Liver (tissue), 8 donors: ENCODE measurements at regions not wholly inside any gene's neighbourhood (a gene's known extent, or its start where the extent isn't known, plus 50 kb on each side); places are given as distances from the start of the nearest gene placed in this dataset.

Source experiments
- DNase-seq: peaks from one replicate; pipeline ENCODE4 v3.0.0-alpha.2; 2017; ENCODE audit warnings: low spot score
- H3K27ac ChIP-seq, 2 donors: one replicate each; pipeline ENCODE4 v1.7.0; 2013; ENCODE audit warnings: inconsistent platforms in 2 of 2, low read length in 2 of 2, control low read depth in 1 of 2, low read depth in 1 of 2, mild to moderate bottlenecking in 1 of 2
- H3K27me3 ChIP-seq, 4 donors: one replicate each; pipeline versions ENCODE4 v1.6.1 to v1.7.0; 2013; ENCODE audit warnings: low read length in 3 of 4, inconsistent platforms in 1 of 4, mild to moderate bottlenecking in 1 of 4, moderate library complexity in 1 of 4; ENCODE audit not compliant: control insufficient read depth in 4 of 4, insufficient read depth in 4 of 4
- H3K36me3 ChIP-seq, 4 donors: one replicate each; pipeline versions ENCODE4 v1.6.1 to v1.7.0; 2013; ENCODE audit warnings: low read length in 3 of 4, mild to moderate bottlenecking in 3 of 4, low read depth in 1 of 4, moderate library complexity in 1 of 4; ENCODE audit not compliant: control insufficient read depth in 4 of 4, insufficient read depth in 3 of 4
- H3K4me1 ChIP-seq, 4 donors: one replicate each; pipeline versions ENCODE4 v1.6.1 to v1.7.0; 2013; ENCODE audit warnings: low read length in 3 of 4, mild to moderate bottlenecking in 3 of 4, moderate library complexity in 1 of 4; ENCODE audit not compliant: control insufficient read depth in 4 of 4, insufficient read depth in 4 of 4
- H3K4me3 ChIP-seq, 3 donors: one replicate each; pipeline versions ENCODE4 v1.6.1 to v1.7.0; 2013; ENCODE audit warnings: low read length in 3 of 3, control low read depth in 1 of 3, low read depth in 1 of 3, mild to moderate bottlenecking in 1 of 3
- H3K9ac ChIP-seq, 2 donors: one replicate each; pipeline ENCODE4 v1.7.0; 2013; ENCODE audit warnings: low read length in 2 of 2, mild to moderate bottlenecking in 2 of 2, moderate library complexity in 2 of 2, control low read depth in 1 of 2, low read depth in 1 of 2
- H3K9me3 ChIP-seq, 4 donors: one replicate each; pipeline versions ENCODE4 v1.6.1 to v1.7.0; 2013; ENCODE audit warnings: low read length in 3 of 4; ENCODE audit not compliant: control insufficient read depth in 4 of 4
- EGR1 ChIP-seq, 2 donors: IDR thresholded peaks; 2 replicates each; pipeline ENCODE4 v1.6.1; 2016 to 2018; ENCODE audit warnings: antibody characterized with exemption in 2 of 2, low read depth in 2 of 2
- FOXA1 ChIP-seq: IDR thresholded peaks from 2 replicates; pipeline ENCODE4 v1.6.1; 2016; ENCODE audit warnings: antibody characterized with exemption
- FOXA2 ChIP-seq: IDR thresholded peaks from 2 replicates; pipeline ENCODE4 v1.6.1; 2016; ENCODE audit warnings: antibody characterized with exemption
- GABPA ChIP-seq, 2 donors: IDR thresholded peaks in 1 of 2; conservative IDR thresholded peaks in 1 of 2; 2 replicates each; pipeline ENCODE4 v1.6.1; 2016; ENCODE audit warnings: antibody characterized with exemption in 2 of 2, mild to moderate bottlenecking in 1 of 2, moderate library complexity in 1 of 2
- HNF4A ChIP-seq, 2 donors: conservative IDR thresholded peaks; 2 replicates each; pipeline ENCODE4 v1.6.1; 2016; ENCODE audit warnings: antibody characterized with exemption in 2 of 2, mild to moderate bottlenecking in 2 of 2
- JUND ChIP-seq, 2 donors: IDR thresholded peaks; 2 replicates each; pipeline ENCODE4 v1.6.1; 2016; ENCODE audit warnings: antibody characterized with exemption in 2 of 2
- NR2F2 ChIP-seq: IDR thresholded peaks from 2 replicates; pipeline ENCODE4 v1.6.1; 2016; ENCODE audit warnings: antibody characterized with exemption
- RAD21 ChIP-seq, 2 donors: IDR thresholded peaks; 2 replicates each; pipeline ENCODE4 v1.6.1; 2016; ENCODE audit warnings: antibody characterized with exemption in 2 of 2, mild to moderate bottlenecking in 2 of 2
- RXRA ChIP-seq, 2 donors: IDR thresholded peaks; 2 replicates each; pipeline ENCODE4 v1.6.1; 2017 to 2018; ENCODE audit warnings: antibody characterized with exemption in 2 of 2, mild to moderate bottlenecking in 1 of 2
- SP1 ChIP-seq: IDR thresholded peaks from 2 replicates; pipeline ENCODE4 v1.6.1; 2018; ENCODE audit warnings: antibody characterized with exemption, mild to moderate bottlenecking
- TAF1 ChIP-seq: conservative IDR thresholded peaks from 2 replicates; pipeline ENCODE4 v1.6.1; 2016; ENCODE audit warnings: antibody characterized with exemption, mild to moderate bottlenecking
- YY1 ChIP-seq: IDR thresholded peaks from 2 replicates; pipeline ENCODE4 v1.6.1; 2016; ENCODE audit warnings: antibody characterized with exemption, mild to moderate bottlenecking
- WGBS: extraction: QIAGEN DNeasy Blood & Tissue Kit; methylation state at CpG from one replicate; pipeline ENCODE4 v1.1.7; 2013; 5-methylcytosine and 5-hydroxymethylcytosine counted together
- TF ChIP-seq, protein P1 (sequence below): IDR thresholded peaks from 2 replicates; pipeline ENCODE4 v1.6.1; 2016; ENCODE audit warnings: antibody characterized with exemption
- TF ChIP-seq, protein P2 (sequence below): IDR thresholded peaks from 2 replicates; pipeline ENCODE4 v1.6.1; 2016; ENCODE audit warnings: antibody characterized with exemption
- TF ChIP-seq, protein P3 (sequence below): IDR thresholded peaks from 2 replicates; pipeline ENCODE4 v1.6.1; 2016; ENCODE audit warnings: antibody characterized with exemption, mild to moderate bottlenecking
- TF ChIP-seq, protein P4 (sequence below): fragments of 150-350 bp; IDR thresholded peaks from 2 replicates; pipeline ENCODE4 v1.5.1; 2017; ENCODE audit warnings: improper control_type of control experiment, low read depth, low read length; ENCODE audit not compliant: missing input control
- donor health status: healthy.
- donor health status: healthy.
- donor health status: healthy.
- donor health status: healthy.
- donor health status: healthy.

DNA sequence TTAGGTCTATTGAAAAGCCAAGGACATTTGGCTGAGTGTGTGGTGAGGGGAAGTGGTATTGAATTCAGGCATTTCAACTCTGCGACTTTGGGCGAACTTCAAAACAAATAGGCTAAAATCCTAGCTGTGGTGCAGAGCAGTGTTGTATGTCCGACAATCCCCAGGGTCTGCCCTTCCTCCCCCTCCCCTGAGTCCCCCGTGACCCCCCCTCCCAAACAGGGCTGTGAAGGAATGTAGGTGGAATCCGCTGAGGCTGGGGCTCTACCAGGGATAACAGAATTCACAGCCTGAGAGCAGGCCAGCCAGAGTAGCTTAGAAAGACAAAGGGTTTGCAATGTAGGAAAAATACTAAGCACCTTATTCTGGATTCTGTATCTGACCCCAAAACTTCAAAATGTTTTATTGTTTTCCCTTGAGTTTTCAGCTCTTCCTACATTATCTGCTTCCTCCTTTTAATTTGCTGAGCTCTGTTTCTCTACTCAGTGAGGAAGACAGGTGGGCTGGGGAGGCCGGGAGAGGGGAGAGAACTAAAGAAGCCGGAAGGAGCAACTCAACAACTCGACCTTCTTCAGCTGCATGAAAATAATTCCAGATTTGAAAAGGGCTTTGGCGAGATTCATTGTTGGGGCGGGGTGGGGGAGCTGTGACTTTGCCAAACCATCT, 315.2 kb downstream of the BLID start:
- TF ChIP-seq GABPA (IDR thresholded peaks at IDR 0.05 in 1 of 2, conservative IDR thresholded peaks at IDR 0.05 in 1 of 2) (no peak), HNF4A (conservative IDR thresholded peaks at IDR 0.05) (no peak), NR2F2 (no peak), FOXA1 (no peak), EGR1 (IDR thresholded peaks at IDR 0.05; ENCODE audit: low read depth in 2 of 2) (no peak), RAD21 (IDR thresholded peaks at IDR 0.05) (no peak), YY1 (no peak), TAF1 (no peak), SP1 (no peak), RXRA (IDR thresholded peaks at IDR 0.05) (no peak), JUND (IDR thresholded peaks at IDR 0.05) (no peak)
- TF ChIP-seq, protein P1, sequence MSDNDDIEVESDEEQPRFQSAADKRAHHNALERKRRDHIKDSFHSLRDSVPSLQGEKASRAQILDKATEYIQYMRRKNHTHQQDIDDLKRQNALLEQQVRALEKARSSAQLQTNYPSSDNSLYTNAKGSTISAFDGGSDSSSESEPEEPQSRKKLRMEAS = no peak
- TF ChIP-seq, protein P2, sequence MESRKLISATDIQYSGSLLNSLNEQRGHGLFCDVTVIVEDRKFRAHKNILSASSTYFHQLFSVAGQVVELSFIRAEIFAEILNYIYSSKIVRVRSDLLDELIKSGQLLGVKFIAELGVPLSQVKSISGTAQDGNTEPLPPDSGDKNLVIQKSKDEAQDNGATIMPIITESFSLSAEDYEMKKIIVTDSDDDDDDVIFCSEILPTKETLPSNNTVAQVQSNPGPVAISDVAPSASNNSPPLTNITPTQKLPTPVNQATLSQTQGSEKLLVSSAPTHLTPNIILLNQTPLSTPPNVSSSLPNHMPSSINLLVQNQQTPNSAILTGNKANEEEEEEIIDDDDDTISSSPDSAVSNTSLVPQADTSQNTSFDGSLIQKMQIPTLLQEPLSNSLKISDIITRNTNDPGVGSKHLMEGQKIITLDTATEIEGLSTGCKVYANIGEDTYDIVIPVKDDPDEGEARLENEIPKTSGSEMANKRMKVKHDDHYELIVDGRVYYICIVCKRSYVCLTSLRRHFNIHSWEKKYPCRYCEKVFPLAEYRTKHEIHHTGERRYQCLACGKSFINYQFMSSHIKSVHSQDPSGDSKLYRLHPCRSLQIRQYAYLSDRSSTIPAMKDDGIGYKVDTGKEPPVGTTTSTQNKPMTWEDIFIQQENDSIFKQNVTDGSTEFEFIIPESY = no peak
- TF ChIP-seq, protein P3, sequence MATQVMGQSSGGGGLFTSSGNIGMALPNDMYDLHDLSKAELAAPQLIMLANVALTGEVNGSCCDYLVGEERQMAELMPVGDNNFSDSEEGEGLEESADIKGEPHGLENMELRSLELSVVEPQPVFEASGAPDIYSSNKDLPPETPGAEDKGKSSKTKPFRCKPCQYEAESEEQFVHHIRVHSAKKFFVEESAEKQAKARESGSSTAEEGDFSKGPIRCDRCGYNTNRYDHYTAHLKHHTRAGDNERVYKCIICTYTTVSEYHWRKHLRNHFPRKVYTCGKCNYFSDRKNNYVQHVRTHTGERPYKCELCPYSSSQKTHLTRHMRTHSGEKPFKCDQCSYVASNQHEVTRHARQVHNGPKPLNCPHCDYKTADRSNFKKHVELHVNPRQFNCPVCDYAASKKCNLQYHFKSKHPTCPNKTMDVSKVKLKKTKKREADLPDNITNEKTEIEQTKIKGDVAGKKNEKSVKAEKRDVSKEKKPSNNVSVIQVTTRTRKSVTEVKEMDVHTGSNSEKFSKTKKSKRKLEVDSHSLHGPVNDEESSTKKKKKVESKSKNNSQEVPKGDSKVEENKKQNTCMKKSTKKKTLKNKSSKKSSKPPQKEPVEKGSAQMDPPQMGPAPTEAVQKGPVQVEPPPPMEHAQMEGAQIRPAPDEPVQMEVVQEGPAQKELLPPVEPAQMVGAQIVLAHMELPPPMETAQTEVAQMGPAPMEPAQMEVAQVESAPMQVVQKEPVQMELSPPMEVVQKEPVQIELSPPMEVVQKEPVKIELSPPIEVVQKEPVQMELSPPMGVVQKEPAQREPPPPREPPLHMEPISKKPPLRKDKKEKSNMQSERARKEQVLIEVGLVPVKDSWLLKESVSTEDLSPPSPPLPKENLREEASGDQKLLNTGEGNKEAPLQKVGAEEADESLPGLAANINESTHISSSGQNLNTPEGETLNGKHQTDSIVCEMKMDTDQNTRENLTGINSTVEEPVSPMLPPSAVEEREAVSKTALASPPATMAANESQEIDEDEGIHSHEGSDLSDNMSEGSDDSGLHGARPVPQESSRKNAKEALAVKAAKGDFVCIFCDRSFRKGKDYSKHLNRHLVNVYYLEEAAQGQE = no peak
- TF ChIP-seq, protein P4, sequence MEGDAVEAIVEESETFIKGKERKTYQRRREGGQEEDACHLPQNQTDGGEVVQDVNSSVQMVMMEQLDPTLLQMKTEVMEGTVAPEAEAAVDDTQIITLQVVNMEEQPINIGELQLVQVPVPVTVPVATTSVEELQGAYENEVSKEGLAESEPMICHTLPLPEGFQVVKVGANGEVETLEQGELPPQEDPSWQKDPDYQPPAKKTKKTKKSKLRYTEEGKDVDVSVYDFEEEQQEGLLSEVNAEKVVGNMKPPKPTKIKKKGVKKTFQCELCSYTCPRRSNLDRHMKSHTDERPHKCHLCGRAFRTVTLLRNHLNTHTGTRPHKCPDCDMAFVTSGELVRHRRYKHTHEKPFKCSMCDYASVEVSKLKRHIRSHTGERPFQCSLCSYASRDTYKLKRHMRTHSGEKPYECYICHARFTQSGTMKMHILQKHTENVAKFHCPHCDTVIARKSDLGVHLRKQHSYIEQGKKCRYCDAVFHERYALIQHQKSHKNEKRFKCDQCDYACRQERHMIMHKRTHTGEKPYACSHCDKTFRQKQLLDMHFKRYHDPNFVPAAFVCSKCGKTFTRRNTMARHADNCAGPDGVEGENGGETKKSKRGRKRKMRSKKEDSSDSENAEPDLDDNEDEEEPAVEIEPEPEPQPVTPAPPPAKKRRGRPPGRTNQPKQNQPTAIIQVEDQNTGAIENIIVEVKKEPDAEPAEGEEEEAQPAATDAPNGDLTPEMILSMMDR = no peak
- no peaks in the 10 kb centered on the region for H3K4me1 ChIP-seq
- no peak overlapping the region for H3K27ac ChIP-seq
- no peaks in the 10 kb centered on the region for H3K36me3 ChIP-seq
- H3K9me3 ChIP-seq = peaks cover 2 to 12% (median 3%) of the 10 kb centered on the region in 4 donors
- H3K4me3 ChIP-seq = no peak overlapping the region
- no peaks in the 10 kb centered on the region for H3K27me3 ChIP-seq
- no peak overlapping the region for H3K9ac ChIP-seq
- DNase-seq = no peak
- WGBS = 29% methylated on average over 10 of the region's 10 CpGs

DNA sequence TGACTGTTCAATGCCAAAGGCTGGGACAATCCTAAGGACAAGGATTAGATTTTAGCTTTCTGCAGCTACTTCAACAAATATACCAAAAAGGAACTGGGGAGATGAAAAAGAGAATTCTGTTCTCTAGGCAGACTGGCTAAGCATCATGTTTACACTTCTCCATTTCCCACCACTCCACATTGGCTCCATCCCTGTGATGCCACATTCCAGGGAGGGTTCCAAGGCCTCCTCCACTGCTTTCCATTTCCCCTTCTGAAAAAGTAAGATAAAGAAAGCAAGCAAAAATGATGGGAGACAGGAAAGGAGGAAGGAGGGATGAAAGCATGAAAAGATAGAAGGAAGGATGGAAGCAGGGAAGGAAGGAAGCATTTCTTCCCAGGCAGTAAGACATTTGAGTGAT, 315.8 kb downstream of the BLID start:
- no peak overlapping the region for H3K4me3 ChIP-seq
- H3K9ac ChIP-seq = no peak overlapping the region
- H3K9me3 ChIP-seq = peaks cover 2 to 12% (median 3%) of the 10 kb centered on the region in 4 donors
- DNase-seq = no peak
- no peaks in the 10 kb centered on the region for H3K27me3 ChIP-seq
- no peaks in the 10 kb centered on the region for H3K4me1 ChIP-seq
- no peak overlapping the region for H3K27ac ChIP-seq
- H3K36me3 ChIP-seq = no peaks in the 10 kb centered on the region
- no peak for TF ChIP-seq FOXA2
- TF ChIP-seq, protein P1 = no peak
- TF ChIP-seq, protein P3 = no peak
- TF ChIP-seq EGR1 (IDR thresholded peaks at IDR 0.05; ENCODE audit: low read depth in 2 of 2) = no peak
- TF ChIP-seq SP1 = no peak
- no peak for TF ChIP-seq RXRA (IDR thresholded peaks at IDR 0.05)
- no peak for TF ChIP-seq GABPA (IDR thresholded peaks at IDR 0.05 in 1 of 2, conservative IDR thresholded peaks at IDR 0.05 in 1 of 2)
- TF ChIP-seq, protein P4 = no peak
